Upper lobe of right lung (tissue), 1 donor: ENCODE measurements at regions not wholly inside any gene's neighbourhood (a gene's known extent, or its start where the extent isn't known, plus 50 kb on each side); places are given as distances from the start of the nearest gene placed in this dataset.

Experiments used
- ATAC-seq: fragments of 200-7000 bp; cut with Tn5 transposase; one replicate; pipeline ENCODE4 v1.9.1; 2020; ENCODE audit warnings: mild to moderate bottlenecking, moderate library complexity
- DNase-seq: peaks from one replicate; pipeline ENCODE4 v3.0.0-alpha.2; 2020
- H3K27ac ChIP-seq: fragments of 200-600 bp; one replicate; pipeline ENCODE4 v1.8.0; 2022
- H3K27me3 ChIP-seq: fragments of 200-600 bp; one replicate; pipeline ENCODE4 v1.8.0; 2022; ENCODE audit warnings: mild to moderate bottlenecking
- H3K36me3 ChIP-seq: fragments of 200-600 bp; one replicate; pipeline ENCODE4 v1.8.0; 2022
- H3K4me1 ChIP-seq: fragments of 200-600 bp; one replicate; pipeline ENCODE4 v1.8.0; 2022
- H3K4me3 ChIP-seq: fragments of 200-600 bp; one replicate; pipeline ENCODE4 v1.8.0; 2022; ENCODE audit warnings: mild to moderate bottlenecking
- H3K9me3 ChIP-seq: fragments of 200-600 bp; one replicate; pipeline ENCODE4 v1.8.0; 2022
- intact Hi-C: fragments of 100-400 bp; cut with DNase I; formaldehyde crosslinking; loops from one replicate; pipeline ENCODE4 v1.11.0; 2022
- TF ChIP-seq, protein P1 (sequence below): fragments of 200-600 bp; IDR thresholded peaks from one replicate; pipeline ENCODE4 v1.8.0; 2022; ENCODE audit warnings: antibody characterized with exemption
- donor health status: DM: no; HTN: yes; CAD: no; lungs with severe emphysema.

GRCh38 chrX:82458207-82458754 is 1049.8 kb upstream of the POU3F4 start:
- Histone ChIP-seq H3K9me3 (no peaks in the 10 kb centered on the region), H3K27ac (no peak overlapping the region), H3K4me3 (no peak overlapping the region), H3K4me1 (no peaks in the 10 kb centered on the region), H3K36me3 (no peaks in the 10 kb centered on the region), H3K27me3 (no peaks in the 10 kb centered on the region)
- DNase-seq = no peak
- TF ChIP-seq, protein P1, sequence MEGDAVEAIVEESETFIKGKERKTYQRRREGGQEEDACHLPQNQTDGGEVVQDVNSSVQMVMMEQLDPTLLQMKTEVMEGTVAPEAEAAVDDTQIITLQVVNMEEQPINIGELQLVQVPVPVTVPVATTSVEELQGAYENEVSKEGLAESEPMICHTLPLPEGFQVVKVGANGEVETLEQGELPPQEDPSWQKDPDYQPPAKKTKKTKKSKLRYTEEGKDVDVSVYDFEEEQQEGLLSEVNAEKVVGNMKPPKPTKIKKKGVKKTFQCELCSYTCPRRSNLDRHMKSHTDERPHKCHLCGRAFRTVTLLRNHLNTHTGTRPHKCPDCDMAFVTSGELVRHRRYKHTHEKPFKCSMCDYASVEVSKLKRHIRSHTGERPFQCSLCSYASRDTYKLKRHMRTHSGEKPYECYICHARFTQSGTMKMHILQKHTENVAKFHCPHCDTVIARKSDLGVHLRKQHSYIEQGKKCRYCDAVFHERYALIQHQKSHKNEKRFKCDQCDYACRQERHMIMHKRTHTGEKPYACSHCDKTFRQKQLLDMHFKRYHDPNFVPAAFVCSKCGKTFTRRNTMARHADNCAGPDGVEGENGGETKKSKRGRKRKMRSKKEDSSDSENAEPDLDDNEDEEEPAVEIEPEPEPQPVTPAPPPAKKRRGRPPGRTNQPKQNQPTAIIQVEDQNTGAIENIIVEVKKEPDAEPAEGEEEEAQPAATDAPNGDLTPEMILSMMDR = no peak
- intact Hi-C loops = no loop called here
- ATAC-seq = no peak

DNA sequence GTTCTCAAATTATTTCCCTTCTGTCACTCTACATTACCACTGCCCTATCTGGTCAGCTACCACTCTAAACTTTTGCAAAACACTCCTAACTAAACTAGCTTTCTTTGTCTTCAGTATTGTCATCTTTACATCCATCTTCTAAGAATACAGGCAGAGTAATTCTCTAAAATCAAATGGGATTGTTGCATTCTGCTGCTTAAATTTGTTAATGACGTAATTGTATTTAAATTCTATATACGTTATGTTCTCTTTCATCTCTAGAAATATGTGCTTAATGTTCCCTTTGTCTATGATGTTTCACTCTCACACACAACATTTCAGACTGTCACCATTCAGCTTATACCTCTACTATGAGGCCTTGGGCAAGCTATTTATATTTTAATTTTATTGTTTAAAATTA is 1041.1 kb upstream of the POU3F4 start:
- H3K9me3 ChIP-seq = no peaks in the 10 kb centered on the region
- no peak overlapping the region for H3K27ac ChIP-seq
- no peaks in the 10 kb centered on the region for H3K27me3 ChIP-seq
- H3K4me3 ChIP-seq = no peak overlapping the region
- no peak for DNase-seq
- no peaks in the 10 kb centered on the region for H3K4me1 ChIP-seq
- TF ChIP-seq, protein P1 = no peak
- intact Hi-C loops = no loop called here
- no peak for ATAC-seq
- H3K36me3 ChIP-seq = no peaks in the 10 kb centered on the region
